CD4-positive, alpha-beta T cell (primary cell): ENCODE measurements at regions not wholly inside any gene's neighbourhood (a gene's known extent, or its start where the extent isn't known, plus 50 kb on each side); places are given as distances from the start of the nearest gene placed in this dataset.

ENCODE experiments used
- ATAC-seq: fragments of 200-7000 bp; cut with Tn5 transposase; one replicate; pipeline ENCODE4 v1.10.0; 2022; ENCODE audit warnings: mild to moderate bottlenecking; ENCODE audit not compliant: poor library complexity
- CTCF ChIA-PET: fragments of 350-600 bp; sonication (Branson Sonifier 250); formaldehyde crosslinking; loops from one replicate; lab custom pipeline; 2021; ENCODE audit warnings: antibody characterized with exemption, inconsistent platforms; lab: Charles Lee
- POLR2A ChIA-PET: fragments of 350-600 bp; sonication (Branson Sonifier 250); formaldehyde crosslinking; loops from one replicate; lab custom pipeline; 2021; ENCODE audit warnings: antibody characterized with exemption, inconsistent platforms; lab: Charles Lee
- DNase-seq, 14 experiments: peaks; one replicate each; pipeline ENCODE4 v3.0.0-alpha.2; 2013 to 2020; ENCODE audit warnings: mixed read lengths in 2 of 14
- H3K27ac ChIP-seq, 2 donors: one replicate each; pipeline versions ENCODE4 v1.5.1 to v1.7.0; 2013; ENCODE audit warnings: low read length in 2 of 2, low read depth in 1 of 2, mild to moderate bottlenecking in 1 of 2
- H3K27me3 ChIP-seq, 2 experiments: 1 replicate in 1 of 2; 2 replicates in 1 of 2; pipeline versions ENCODE4 v1.6.1 to v1.7.0; 2013; ENCODE audit warnings: low read length in 2 of 2, control low read depth in 1 of 2, mild to moderate bottlenecking in 1 of 2, moderate library complexity in 1 of 2; ENCODE audit not compliant: insufficient read depth in 2 of 2, control insufficient read depth in 1 of 2
- H3K36me3 ChIP-seq: one replicate; pipeline ENCODE4 v1.6.1; 2013; ENCODE audit warnings: low read length, control low read depth; ENCODE audit not compliant: insufficient read depth
- H3K4me1 ChIP-seq: one replicate; pipeline ENCODE4 v1.6.1; 2013; ENCODE audit warnings: low read length, control low read depth; ENCODE audit not compliant: insufficient read depth
- H3K4me3 ChIP-seq: one replicate; pipeline ENCODE4 v1.5.1; 2013; ENCODE audit warnings: mild to moderate bottlenecking, low read length, moderate library complexity
- H3K9me3 ChIP-seq, 2 experiments: 1 replicate in 1 of 2; 2 replicates in 1 of 2; pipeline versions ENCODE4 v1.6.1 to v1.7.0; 2013; ENCODE audit warnings: low read length in 2 of 2, mild to moderate bottlenecking in 2 of 2, control low read depth in 1 of 2, moderate library complexity in 1 of 2; ENCODE audit not compliant: control insufficient read depth in 1 of 2, insufficient read depth in 1 of 2
- H3K27ac Mint-ChIP-seq: one replicate; pipeline ENCODE4 v1.8.0; 2020; ENCODE audit warnings: mixed read lengths
- H3K27me3 Mint-ChIP-seq: one replicate; pipeline ENCODE4 v1.8.0; 2021; ENCODE audit warnings: mixed read lengths
- H3K36me3 Mint-ChIP-seq: one replicate; pipeline ENCODE4 v1.8.0; 2021; ENCODE audit warnings: low read depth, mixed read lengths
- H3K4me1 Mint-ChIP-seq: one replicate; pipeline ENCODE4 v1.8.0; 2021; ENCODE audit warnings: low read depth, mixed read lengths
- H3K4me3 Mint-ChIP-seq: one replicate; pipeline ENCODE4 v1.8.0; 2020; ENCODE audit warnings: mild to moderate bottlenecking, mixed read lengths
- H3K9me3 Mint-ChIP-seq: one replicate; pipeline ENCODE4 v1.8.0; 2020; ENCODE audit warnings: mixed read lengths
- CTCF ChIP-seq: fragments of 200-600 bp; IDR thresholded peaks from one replicate; pipeline ENCODE4 v1.8.0; 2022; ENCODE audit warnings: antibody characterized with exemption, mild to moderate bottlenecking
- intact Hi-C, 2 experiments: fragments of 100-400 bp; cut with DNase I in 1 of 2; cut with micrococcal nuclease in 1 of 2; formaldehyde crosslinking; loops; one replicate each; pipeline versions ENCODE4 v1.15.1 to v1.9.0; 2023 to 2025; cut with DNase I, micrococcal nuclease

- Mint-ChIP-seq H3K36me3 (no peaks in the 10 kb centered on the region), H3K27me3 (no peaks in the 10 kb centered on the region), H3K9me3 (no peaks in the 10 kb centered on the region), H3K4me1 (no peaks in the 10 kb centered on the region), H3K27ac (no peak overlapping the region), H3K4me3 (no peak overlapping the region)
- Histone ChIP-seq H3K27me3 (no peaks in the 10 kb centered on the region), H3K36me3 (no peaks in the 10 kb centered on the region), H3K4me1 (no peaks in the 10 kb centered on the region), H3K9me3 (no peaks in the 10 kb centered on the region), H3K27ac (no peak overlapping the region), H3K4me3 (no peak overlapping the region)
- no peak for DNase-seq
- ATAC-seq, result no peak
- POLR2A ChIA-PET, result no interaction called here
- CTCF ChIA-PET, result interaction anchor here (1.5 kb wide), 1 partner anchor 9 kb away, joined by 3 read pairs; no protein-coding TSS in a partner anchor
- intact Hi-C loops, result no loop called here
- no peak for TF ChIP-seq CTCF
Measured at GRCh38 chr9:31377358-31377757, 1007.1 kb upstream of the ACO1 start.

GRCh38 chr9:31388660-31389059, 995.8 kb upstream of the ACO1 start:
- H3K4me3 ChIP-seq, result no peak overlapping the region
- no peak overlapping the region for H3K27ac ChIP-seq
- Mint-ChIP-seq H3K36me3 (no peaks in the 10 kb centered on the region), H3K9me3 (peaks cover 4% of the 10 kb centered on the region), H3K27me3 (no peaks in the 10 kb centered on the region), H3K27ac (no peak overlapping the region), H3K4me1 (peaks cover 28% of the 10 kb centered on the region), H3K4me3 (no peak overlapping the region)
- ChIA-PET CTCF (no interaction called here), POLR2A (no interaction called here)
- no peak for ATAC-seq
- TF ChIP-seq CTCF, result no peak
- H3K9me3 ChIP-seq, result peaks cover 0 to 4% of the 10 kb centered on the region in 2 experiments
- DNase-seq, result no peak
- intact Hi-C loops, result no loop called here
- no peaks in the 10 kb centered on the region for H3K36me3 ChIP-seq
- no peaks in the 10 kb centered on the region for H3K27me3 ChIP-seq
- peaks cover 3% of the 10 kb centered on the region for H3K4me1 ChIP-seq

GRCh38 chr9:31389075-31389474, 995.4 kb upstream of the ACO1 start:
- Mint-ChIP-seq H3K9me3 (peaks cover 4% of the 10 kb centered on the region), H3K36me3 (no peaks in the 10 kb centered on the region), H3K27ac (no peak overlapping the region), H3K27me3 (no peaks in the 10 kb centered on the region), H3K4me3 (no peak overlapping the region), H3K4me1 (peaks cover 33% of the 10 kb centered on the region)
- H3K36me3 ChIP-seq, result no peaks in the 10 kb centered on the region
- peaks cover 0 to 4% of the 10 kb centered on the region in 2 experiments for H3K9me3 ChIP-seq
- ATAC-seq (no peak), DNase-seq (no peak)
- TF ChIP-seq CTCF, result no peak
- CTCF ChIA-PET, result no interaction called here
- POLR2A ChIA-PET, result no interaction called here
- no peaks in the 10 kb centered on the region for H3K27me3 ChIP-seq
- intact Hi-C loops, result no loop called here
- H3K4me3 ChIP-seq, result no peak overlapping the region
- H3K27ac ChIP-seq, result no peak overlapping the region
- peaks cover 3% of the 10 kb centered on the region for H3K4me1 ChIP-seq
